Vagina (tissue), 2 donors: ENCODE measurements at regions not wholly inside any gene's neighbourhood (a gene's known extent, or its start where the extent isn't known, plus 50 kb on each side); places are given as distances from the start of the nearest gene placed in this dataset.

Experiments
- DNase-seq, 2 donors: peaks; one replicate each; pipeline ENCODE4 v3.0.0-alpha.2; 2017; ENCODE audit errors: extremely low spot score in 2 of 2
- H3K27ac ChIP-seq: fragments of 200-600 bp; sonication (generic); one replicate; pipeline ENCODE4 v1.5.1; 2019
- H3K27me3 ChIP-seq: fragments of 200-600 bp; sonication (generic); one replicate; pipeline ENCODE4 v1.5.1; 2019
- H3K36me3 ChIP-seq, 2 donors: fragments of 200-600 bp; sonication (generic); one replicate each; pipeline ENCODE4 v1.5.1; 2017 to 2019
- H3K4me1 ChIP-seq: fragments of 200-600 bp; sonication (generic); one replicate; pipeline ENCODE4 v1.5.1; 2019
- H3K4me3 ChIP-seq, 2 donors: fragments of 200-600 bp; sonication (generic); 1 replicate in 1 of 2; 2 replicates in 1 of 2; pipeline ENCODE4 v1.5.1; 2016 to 2019
- H3K9me3 ChIP-seq: fragments of 200-600 bp; sonication (generic); one replicate; pipeline ENCODE4 v1.5.1; 2019
- CTCF ChIP-seq, 3 experiments: fragments of 450-650 bp in 2 of 3; fragments of 200-600 bp in 1 of 3; sonication (generic) in 1 of 3; IDR thresholded peaks; one replicate each; pipeline ENCODE4 v1.5.1; 2017 to 2019; ENCODE audit warnings: antibody characterized with exemption in 3 of 3, mild to moderate bottlenecking in 2 of 3, moderate library complexity in 2 of 3
- POLR2A ChIP-seq, 2 donors: fragments of 450-650 bp; IDR thresholded peaks; one replicate each; pipeline ENCODE4 v1.6.1; 2017; ENCODE audit warnings: antibody characterized with exemption in 2 of 2, mild to moderate bottlenecking in 2 of 2, moderate library complexity in 2 of 2
- POLR2AphosphoS5 ChIP-seq, 2 donors: sonication (generic); formaldehyde crosslinking; IDR thresholded peaks; one replicate each; pipeline ENCODE4 v1.9.0; 2017; ENCODE audit warnings: antibody characterized with exemption in 2 of 2, mild to moderate bottlenecking in 2 of 2, low read depth in 1 of 2; ENCODE audit not compliant: insufficient read depth in 1 of 2
- intact Hi-C: fragments of 100-400 bp; cut with DNase I; formaldehyde crosslinking; loops from one replicate; pipeline ENCODE4 v1.15.1; 2023

GRCh38 chr9:29714860-29715259 lies 2141.6 kb upstream of the C9orf72 start:
- no peaks in the 10 kb centered on the region for H3K27me3 ChIP-seq
- H3K4me1 ChIP-seq = no peaks in the 10 kb centered on the region
- intact Hi-C loops = no loop called here
- no peak for DNase-seq
- H3K36me3 ChIP-seq = no peaks in the 10 kb centered on the region
- no peaks in the 10 kb centered on the region for H3K9me3 ChIP-seq
- TF ChIP-seq POLR2A (IDR thresholded peaks at IDR 0.05) (no peak), POLR2AphosphoS5 (IDR thresholded peaks at IDR 0.05; ENCODE audit: insufficient read depth in 1 of 2, low read depth in 1 of 2) (no peak), CTCF (IDR thresholded peaks at IDR 0.05) (no peak)
- H3K4me3 ChIP-seq = no peak overlapping the region
- no peak overlapping the region for H3K27ac ChIP-seq

GRCh38 chr9:29717631-29718030 lies 2144.3 kb upstream of the C9orf72 start:
- no peaks in the 10 kb centered on the region for H3K9me3 ChIP-seq
- TF ChIP-seq CTCF (IDR thresholded peaks at IDR 0.05) = no peak
- no peak for TF ChIP-seq POLR2AphosphoS5 (IDR thresholded peaks at IDR 0.05; ENCODE audit: insufficient read depth in 1 of 2, low read depth in 1 of 2)
- no peak for TF ChIP-seq POLR2A (IDR thresholded peaks at IDR 0.05)
- intact Hi-C loops = no loop called here
- no peaks in the 10 kb centered on the region for H3K27me3 ChIP-seq
- no peak overlapping the region for H3K4me3 ChIP-seq
- DNase-seq = no peak
- no peaks in the 10 kb centered on the region for H3K36me3 ChIP-seq
- H3K27ac ChIP-seq = no peak overlapping the region
- no peaks in the 10 kb centered on the region for H3K4me1 ChIP-seq

GRCh38 chr9:29730163-29730562 lies 2156.9 kb upstream of the C9orf72 start:
- Histone ChIP-seq H3K4me1 (no peaks in the 10 kb centered on the region), H3K27me3 (no peaks in the 10 kb centered on the region), H3K4me3 (no peak overlapping the region), H3K27ac (no peak overlapping the region), H3K9me3 (no peaks in the 10 kb centered on the region), H3K36me3 (no peaks in the 10 kb centered on the region)
- TF ChIP-seq POLR2AphosphoS5 (IDR thresholded peaks at IDR 0.05; ENCODE audit: insufficient read depth in 1 of 2, low read depth in 1 of 2) = no peak
- no peak for TF ChIP-seq CTCF (IDR thresholded peaks at IDR 0.05)
- no peak for TF ChIP-seq POLR2A (IDR thresholded peaks at IDR 0.05)
- intact Hi-C loops = no loop called here
- no peak for DNase-seq

GRCh38 chr9:29740518-29740917 lies 2167.2 kb upstream of the C9orf72 start:
- Histone ChIP-seq H3K4me1 (no peaks in the 10 kb centered on the region), H3K27me3 (no peaks in the 10 kb centered on the region), H3K27ac (no peak overlapping the region), H3K4me3 (no peak overlapping the region), H3K36me3 (no peaks in the 10 kb centered on the region), H3K9me3 (no peaks in the 10 kb centered on the region)
- no peak for TF ChIP-seq POLR2AphosphoS5 (IDR thresholded peaks at IDR 0.05; ENCODE audit: insufficient read depth in 1 of 2, low read depth in 1 of 2)
- no peak for TF ChIP-seq CTCF (IDR thresholded peaks at IDR 0.05)
- no peak for TF ChIP-seq POLR2A (IDR thresholded peaks at IDR 0.05)
- intact Hi-C loops = no loop called here
- DNase-seq = no peak

- Histone ChIP-seq H3K36me3 (no peaks in the 10 kb centered on the region), H3K4me3 (no peak overlapping the region), H3K4me1 (no peaks in the 10 kb centered on the region), H3K9me3 (no peaks in the 10 kb centered on the region), H3K27ac (no peak overlapping the region), H3K27me3 (no peaks in the 10 kb centered on the region)
- DNase-seq = no peak
- intact Hi-C loops = no loop called here
- no peak for TF ChIP-seq POLR2A (IDR thresholded peaks at IDR 0.05)
- no peak for TF ChIP-seq POLR2AphosphoS5 (IDR thresholded peaks at IDR 0.05; ENCODE audit: insufficient read depth in 1 of 2, low read depth in 1 of 2)
- TF ChIP-seq CTCF (IDR thresholded peaks at IDR 0.05) = no peak
These were observed 2167.9 kb upstream of the C9orf72 start for GRCh38 chr9:29741169-29741568.
